Coronary artery (tissue), 2 donors: ENCODE measurements at regions not wholly inside any gene's neighbourhood (a gene's known extent, or its start where the extent isn't known, plus 50 kb on each side); places are given as distances from the start of the nearest gene placed in this dataset.

Experiments used
- DNase-seq: peaks from one replicate; pipeline ENCODE4 v3.0.0-alpha.2; 2017; ENCODE audit warnings: low spot score
- H3K27ac ChIP-seq, 2 donors: fragments of 200-600 bp; sonication (generic); one replicate each; pipeline ENCODE4 v1.5.1; 2016 to 2019
- H3K4me3 ChIP-seq: fragments of 200-600 bp; sonication (generic); 2 replicates; pipeline ENCODE4 v1.5.1; 2016; ENCODE audit warnings: mild to moderate bottlenecking, moderate library complexity
- TF ChIP-seq, protein P1 (sequence below): fragments of 200-600 bp; sonication (generic); IDR thresholded peaks from one replicate; pipeline ENCODE4 v1.5.1; 2019; ENCODE audit warnings: antibody characterized with exemption

DNA sequence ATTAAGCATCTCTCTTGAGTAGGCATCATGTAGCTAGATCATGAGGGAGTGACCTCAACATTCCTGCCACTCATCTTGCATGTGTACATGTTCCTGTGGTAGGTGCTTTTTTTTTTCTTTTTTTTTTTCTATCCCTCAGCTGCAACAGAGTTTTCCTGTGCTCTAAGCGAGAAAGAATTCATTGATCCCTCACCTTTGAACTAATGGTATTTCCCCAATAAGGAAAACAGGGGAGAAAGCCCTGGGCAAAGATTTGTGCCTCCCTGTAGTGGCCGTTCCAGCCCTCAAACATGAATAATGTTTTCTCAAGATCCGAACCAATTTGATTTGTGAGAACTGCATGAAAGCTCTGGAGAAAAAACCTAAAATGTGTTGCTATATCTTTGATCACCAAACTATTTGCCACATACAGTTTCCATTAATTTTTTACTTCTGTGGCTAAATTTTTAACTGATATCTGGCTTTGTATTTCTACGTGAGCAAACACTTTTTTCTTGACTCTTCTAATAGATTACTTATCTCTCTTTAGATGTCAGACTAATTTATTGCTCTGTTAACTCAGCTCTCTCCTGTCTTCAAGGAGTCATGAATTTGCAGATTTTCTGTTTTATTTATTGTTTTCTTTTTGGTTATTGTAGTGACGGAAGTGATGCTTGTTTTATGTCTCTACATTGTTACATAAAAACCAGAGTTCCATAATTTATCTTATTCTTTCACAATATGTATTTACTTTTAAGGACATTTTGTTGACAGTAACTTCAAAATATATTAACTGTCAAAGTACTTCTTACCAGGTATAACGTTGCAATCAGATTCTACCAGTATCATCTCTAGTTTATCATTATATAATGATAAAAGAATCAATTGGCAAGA, 1396.5 kb downstream of the OTOL1 start:
- no peak for DNase-seq
- TF ChIP-seq, protein P1, sequence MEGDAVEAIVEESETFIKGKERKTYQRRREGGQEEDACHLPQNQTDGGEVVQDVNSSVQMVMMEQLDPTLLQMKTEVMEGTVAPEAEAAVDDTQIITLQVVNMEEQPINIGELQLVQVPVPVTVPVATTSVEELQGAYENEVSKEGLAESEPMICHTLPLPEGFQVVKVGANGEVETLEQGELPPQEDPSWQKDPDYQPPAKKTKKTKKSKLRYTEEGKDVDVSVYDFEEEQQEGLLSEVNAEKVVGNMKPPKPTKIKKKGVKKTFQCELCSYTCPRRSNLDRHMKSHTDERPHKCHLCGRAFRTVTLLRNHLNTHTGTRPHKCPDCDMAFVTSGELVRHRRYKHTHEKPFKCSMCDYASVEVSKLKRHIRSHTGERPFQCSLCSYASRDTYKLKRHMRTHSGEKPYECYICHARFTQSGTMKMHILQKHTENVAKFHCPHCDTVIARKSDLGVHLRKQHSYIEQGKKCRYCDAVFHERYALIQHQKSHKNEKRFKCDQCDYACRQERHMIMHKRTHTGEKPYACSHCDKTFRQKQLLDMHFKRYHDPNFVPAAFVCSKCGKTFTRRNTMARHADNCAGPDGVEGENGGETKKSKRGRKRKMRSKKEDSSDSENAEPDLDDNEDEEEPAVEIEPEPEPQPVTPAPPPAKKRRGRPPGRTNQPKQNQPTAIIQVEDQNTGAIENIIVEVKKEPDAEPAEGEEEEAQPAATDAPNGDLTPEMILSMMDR = no peak
- no peak overlapping the region for H3K4me3 ChIP-seq
- no peak overlapping the region for H3K27ac ChIP-seq

DNA sequence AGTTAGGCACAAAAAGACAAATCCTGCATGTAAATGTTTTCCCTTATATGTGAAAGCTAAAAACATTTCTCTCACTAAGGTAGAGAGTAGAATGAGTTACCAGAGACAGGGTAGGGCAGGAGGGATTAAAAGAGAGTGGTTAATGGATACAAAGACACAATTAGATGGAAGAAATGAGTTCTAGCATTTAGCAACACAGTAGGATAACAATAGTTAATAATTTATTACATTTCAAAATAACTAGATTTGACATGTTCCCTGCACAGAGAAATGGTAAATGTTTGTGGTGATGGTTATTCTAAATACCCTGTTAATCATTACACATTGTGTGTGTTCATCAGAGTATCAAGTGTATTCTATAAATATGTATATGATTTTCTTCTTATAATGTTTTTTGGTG, 1400.7 kb downstream of the OTOL1 start:
- no peak for DNase-seq
- Histone ChIP-seq H3K27ac (no peak overlapping the region), H3K4me3 (no peak overlapping the region)
- TF ChIP-seq, protein P1 = no peak

DNA sequence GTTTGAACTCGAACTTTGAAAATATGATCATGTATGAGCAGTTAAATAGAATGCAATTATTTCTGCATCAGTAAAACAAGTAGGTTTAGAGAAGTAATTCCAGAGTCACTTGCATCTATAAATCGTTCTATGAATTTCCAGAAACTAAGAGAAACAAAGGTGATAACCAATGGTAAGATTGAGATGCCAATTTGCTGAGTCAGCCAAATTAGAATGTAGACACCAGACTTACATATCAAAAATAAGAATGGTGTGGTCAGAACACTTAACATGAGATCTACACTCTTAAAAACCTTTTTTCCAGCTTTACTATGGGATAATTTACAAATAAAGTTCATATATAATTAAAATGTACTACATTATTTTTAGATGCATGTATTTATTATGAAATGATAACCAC, 1435.9 kb downstream of the OTOL1 start:
- TF ChIP-seq, protein P1 = no peak
- H3K27ac ChIP-seq = no peak overlapping the region
- DNase-seq = no peak
- H3K4me3 ChIP-seq = no peak overlapping the region

DNA sequence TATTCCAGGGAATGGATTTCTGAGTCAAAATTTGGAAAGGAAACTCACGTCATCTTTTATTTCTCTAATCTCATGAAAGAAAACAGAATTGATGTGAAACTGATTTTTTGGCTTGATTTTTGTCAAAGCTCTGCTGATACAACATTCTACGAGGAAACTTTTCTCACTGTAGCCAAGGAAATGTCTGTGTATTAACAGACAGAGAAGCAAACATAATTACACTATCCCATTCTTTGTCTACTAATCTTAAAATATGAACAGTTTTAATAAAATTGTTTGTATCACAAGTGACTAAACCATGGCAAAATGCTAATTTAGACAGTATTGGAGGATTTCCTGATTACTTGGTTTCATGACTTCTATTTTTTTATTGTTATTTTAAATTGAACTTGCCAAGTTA, 1437.0 kb downstream of the OTOL1 start:
- no peak for DNase-seq

DNA sequence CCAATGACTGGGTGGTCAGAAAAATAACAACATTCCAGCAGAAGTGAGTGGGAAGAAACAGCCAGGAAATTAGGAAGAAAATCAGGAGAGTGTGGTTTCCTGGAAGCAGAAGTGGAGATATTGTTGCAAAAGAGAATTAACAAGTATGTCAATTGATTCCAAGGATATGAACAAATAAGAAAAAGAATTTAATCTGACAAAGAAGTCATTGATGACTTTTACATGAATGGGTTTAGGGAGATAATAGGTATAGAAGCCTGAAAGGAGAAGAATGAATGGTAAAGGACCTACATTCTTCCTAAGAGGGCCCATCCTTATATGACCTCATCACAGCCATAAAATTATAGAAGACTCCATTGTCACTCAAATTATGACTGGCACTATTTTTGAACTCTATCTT, 1440.1 kb downstream of the OTOL1 start:
- Histone ChIP-seq H3K4me3 (no peak overlapping the region), H3K27ac (no peak overlapping the region)
- TF ChIP-seq, protein P1 = no peak
- DNase-seq = no peak

More for the DNA sequence above, 1437.0 kb downstream of the OTOL1 start:
- Histone ChIP-seq H3K4me3 (no peak overlapping the region), H3K27ac (no peak overlapping the region)
- TF ChIP-seq, protein P1 = no peak

DNA sequence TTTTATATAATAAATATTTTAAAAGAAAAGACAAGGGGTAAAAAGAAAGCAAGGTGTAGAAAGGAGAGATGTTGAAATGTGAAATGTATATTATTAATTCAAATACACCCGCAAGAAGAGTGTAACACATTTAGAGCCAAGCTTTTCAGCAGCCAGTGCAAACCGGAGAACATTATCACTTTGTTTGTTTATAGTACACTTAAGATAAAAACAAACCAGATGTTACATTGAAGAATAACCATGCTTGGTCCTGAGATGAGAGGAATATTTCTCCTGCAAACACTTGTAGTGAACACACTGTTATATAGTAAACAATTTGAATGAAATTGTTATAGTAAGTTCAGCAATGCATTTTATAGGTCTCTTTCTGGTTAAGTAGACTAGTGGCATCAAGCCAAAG, 1441.5 kb downstream of the OTOL1 start:
- TF ChIP-seq, protein P1 = no peak
- Histone ChIP-seq H3K4me3 (no peak overlapping the region), H3K27ac (no peak overlapping the region)
- no peak for DNase-seq

DNA sequence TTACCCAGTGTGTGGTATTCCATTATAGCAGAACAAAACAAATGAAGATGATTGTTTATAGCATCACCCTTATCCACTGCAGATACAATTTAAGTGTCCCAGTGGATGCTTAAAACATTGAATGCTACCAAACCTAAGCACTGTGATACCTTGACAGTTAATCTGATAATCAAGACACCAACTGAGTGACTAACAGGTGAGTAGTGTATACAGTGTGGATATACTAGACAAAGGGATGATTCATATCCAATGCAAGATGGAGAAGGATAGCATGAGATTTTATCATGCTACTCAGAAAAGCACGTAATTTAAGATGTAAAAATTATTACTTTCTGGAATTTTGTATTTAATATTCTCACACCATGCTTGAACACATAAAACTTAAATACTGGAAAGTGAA, 1449.0 kb downstream of the OTOL1 start:
- no peak overlapping the region for H3K4me3 ChIP-seq
- no peak for DNase-seq
- TF ChIP-seq, protein P1 = no peak

More for the DNA sequence above, 1449.0 kb downstream of the OTOL1 start:
- no peak overlapping the region for H3K27ac ChIP-seq
